SK-N-SH (cell line): ENCODE measurements at regions not wholly inside any gene's neighbourhood (a gene's known extent, or its start where the extent isn't known, plus 50 kb on each side); places are given as distances from the start of the nearest gene placed in this dataset.

Source experiments
- FOSL2 ChIP-seq: IDR thresholded peaks from 2 replicates; pipeline ENCODE4 v1.4.0; 2012; ENCODE audit warnings: low read depth, mild to moderate bottlenecking, moderate library complexity, borderline replicate concordance
- FOXM1 ChIP-seq: IDR thresholded peaks from 2 replicates; pipeline ENCODE4 v1.4.0; 2012; ENCODE audit warnings: low read depth, mild to moderate bottlenecking
- GABPA ChIP-seq: IDR thresholded peaks from 2 replicates; pipeline ENCODE4 v1.4.0; 2012; ENCODE audit warnings: low read depth, mild to moderate bottlenecking
- JUND ChIP-seq: IDR thresholded peaks from 2 replicates; pipeline ENCODE4 v1.4.0; 2012
- POLR2AphosphoS5 ChIP-seq: IDR thresholded peaks from 2 replicates; pipeline ENCODE4 v1.6.1; 2012; ENCODE audit warnings: low read depth, low read length
- RAD21 ChIP-seq: IDR thresholded peaks from 2 replicates; pipeline ENCODE4 v1.6.1; 2012; ENCODE audit warnings: mild to moderate bottlenecking, low read length
- TCF12 ChIP-seq: IDR thresholded peaks from 2 replicates; pipeline ENCODE4 v1.4.0; 2012
- TF ChIP-seq, protein P1 (sequence below): fragments of 200-600 bp; sonication (generic); IDR thresholded peaks from 2 replicates; pipeline ENCODE4 v1.6.1; 2017; ENCODE audit warnings: antibody characterized with exemption, mild to moderate bottlenecking, moderate library complexity

DNA sequence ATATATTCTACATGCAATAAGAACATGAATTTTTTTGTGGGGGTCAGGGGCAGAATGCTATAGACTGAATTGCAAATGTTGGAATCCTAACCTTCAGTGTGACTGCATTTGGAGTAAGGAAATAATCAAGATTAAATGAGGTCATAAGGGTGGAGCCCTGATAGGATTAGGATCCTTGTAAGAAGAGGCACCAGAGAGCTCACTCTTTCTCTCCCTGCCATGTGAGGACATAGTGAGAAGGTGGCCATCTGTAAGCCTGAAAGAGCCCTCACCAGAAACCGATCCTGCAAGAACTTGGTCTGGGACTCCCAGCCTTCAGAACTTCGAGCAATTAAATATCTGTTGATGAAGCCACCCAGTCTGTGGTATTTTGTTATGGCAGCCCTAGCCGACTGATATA is 70.3 kb upstream of the SOX13 start:
- TF ChIP-seq FOXM1 (no peak), JUND (no peak), FOSL2 (no peak), POLR2AphosphoS5 (no peak), GABPA (no peak), TCF12 (no peak), RAD21 (no peak)
- TF ChIP-seq, protein P1, sequence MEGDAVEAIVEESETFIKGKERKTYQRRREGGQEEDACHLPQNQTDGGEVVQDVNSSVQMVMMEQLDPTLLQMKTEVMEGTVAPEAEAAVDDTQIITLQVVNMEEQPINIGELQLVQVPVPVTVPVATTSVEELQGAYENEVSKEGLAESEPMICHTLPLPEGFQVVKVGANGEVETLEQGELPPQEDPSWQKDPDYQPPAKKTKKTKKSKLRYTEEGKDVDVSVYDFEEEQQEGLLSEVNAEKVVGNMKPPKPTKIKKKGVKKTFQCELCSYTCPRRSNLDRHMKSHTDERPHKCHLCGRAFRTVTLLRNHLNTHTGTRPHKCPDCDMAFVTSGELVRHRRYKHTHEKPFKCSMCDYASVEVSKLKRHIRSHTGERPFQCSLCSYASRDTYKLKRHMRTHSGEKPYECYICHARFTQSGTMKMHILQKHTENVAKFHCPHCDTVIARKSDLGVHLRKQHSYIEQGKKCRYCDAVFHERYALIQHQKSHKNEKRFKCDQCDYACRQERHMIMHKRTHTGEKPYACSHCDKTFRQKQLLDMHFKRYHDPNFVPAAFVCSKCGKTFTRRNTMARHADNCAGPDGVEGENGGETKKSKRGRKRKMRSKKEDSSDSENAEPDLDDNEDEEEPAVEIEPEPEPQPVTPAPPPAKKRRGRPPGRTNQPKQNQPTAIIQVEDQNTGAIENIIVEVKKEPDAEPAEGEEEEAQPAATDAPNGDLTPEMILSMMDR, result no peak
